ENCODE measurements at regions not wholly inside any gene's neighbourhood (a gene's known extent, or its start where the extent isn't known, plus 50 kb on each side); places are given as distances from the start of the nearest gene placed in this dataset.

GRCh38 chr14:97432586-97432985 lies 635.4 kb downstream of the VRK1 start:
- ChIA-PET POLR2A (no interaction called here), CTCF (no interaction called here)
- Histone ChIP-seq H3K36me3 (ENCODE audit: control insufficient read depth in 2 of 2, insufficient read depth in 1 of 2, low read length in 2 of 2) (no peaks in the 10 kb centered on the region), H3K27ac (ENCODE audit: extremely low read depth, low read depth, low read length) (no peak overlapping the region), H3K9me3 (ENCODE audit: control insufficient read depth, insufficient read depth, low read depth, low read length) (no peaks in the 10 kb centered on the region), H3K4me3 (ENCODE audit: low read depth, low read length) (no peak overlapping the region), H3K4me1 (ENCODE audit: control insufficient read depth, insufficient read depth, low read length) (no peaks in the 10 kb centered on the region)
- TF ChIP-seq ZNF510 (tag by site-specific recombination; IDR thresholded peaks at IDR 0.05; ENCODE audit: insufficient replicate concordance) = no peak
- no peak for TF ChIP-seq ZNF792 (tag by site-specific recombination; IDR thresholded peaks at IDR 0.05)
- no peak for TF ChIP-seq PBX3 (CRISPR knock-in tag; IDR thresholded peaks at IDR 0.05)
- TF ChIP-seq ZNF549 (tag by site-specific recombination; IDR thresholded peaks at IDR 0.05) = no peak
- TF ChIP-seq ZNF660 (tag by site-specific recombination; IDR thresholded peaks at IDR 0.05) = no peak
- TF ChIP-seq GFI1B (tag by site-specific recombination; IDR thresholded peaks at IDR 0.05) = no peak
- no peak for TF ChIP-seq GLI2 (tag by site-specific recombination; IDR thresholded peaks at IDR 0.05; ENCODE audit: borderline replicate concordance, low read depth)
- TF ChIP-seq ZNF391 (tag by site-specific recombination; IDR thresholded peaks at IDR 0.05; ENCODE audit: borderline replicate concordance, low read depth) = no peak

- H3K36me3 ChIP-seq (ENCODE audit: control insufficient read depth in 2 of 2, insufficient read depth in 1 of 2, low read length in 2 of 2) = no peaks in the 10 kb centered on the region
- no peaks in the 10 kb centered on the region for H3K9me3 ChIP-seq (ENCODE audit: control insufficient read depth, insufficient read depth, low read depth, low read length)
- CTCF ChIA-PET = no interaction called here
- POLR2A ChIA-PET = no interaction called here
- no peak overlapping the region for H3K4me3 ChIP-seq (ENCODE audit: low read depth, low read length)
- no peaks in the 10 kb centered on the region for H3K4me1 ChIP-seq (ENCODE audit: control insufficient read depth, insufficient read depth, low read length)
- no peak overlapping the region for H3K27ac ChIP-seq (ENCODE audit: extremely low read depth, low read depth, low read length)
- TF ChIP-seq ZNF76 (tag by site-specific recombination; IDR thresholded peaks at IDR 0.05; ENCODE audit: borderline replicate concordance, low read depth) = no peak
- TF ChIP-seq MEIS1 (CRISPR knock-in tag; IDR thresholded peaks at IDR 0.05; ENCODE audit: borderline replicate concordance) = no peak
- no peak for TF ChIP-seq ZNF600 (tag by site-specific recombination; IDR thresholded peaks at IDR 0.05)
- no peak for TF ChIP-seq ZBTB1 (tag by site-specific recombination; IDR thresholded peaks at IDR 0.05)
- TF ChIP-seq ZBTB7A (tag by site-specific recombination; IDR thresholded peaks at IDR 0.05; ENCODE audit: low read depth) = no peak
- TF ChIP-seq ZBTB8A (tag by site-specific recombination; IDR thresholded peaks at IDR 0.05) = no peak
- no peak for TF ChIP-seq ZNF837 (tag by site-specific recombination; IDR thresholded peaks at IDR 0.05)
- TF ChIP-seq ZNF366 (tag by site-specific recombination; conservative IDR thresholded peaks at IDR 0.05) = no peak
- TF ChIP-seq ATF2 (tag by site-specific recombination; IDR thresholded peaks at IDR 0.05; ENCODE audit: low read depth) = no peak
- TF ChIP-seq ZNF449 (tag by site-specific recombination; IDR thresholded peaks at IDR 0.05) = no peak
- no peak for TF ChIP-seq ZNF398 (tag by site-specific recombination; IDR thresholded peaks at IDR 0.05)
- no peak for TF ChIP-seq ZNF701 (tag by site-specific recombination; IDR thresholded peaks at IDR 0.05)
- TF ChIP-seq ZNF626 (tag by site-specific recombination; IDR thresholded peaks at IDR 0.05) = no peak
- no peak for TF ChIP-seq ZSCAN16 (tag by site-specific recombination; IDR thresholded peaks at IDR 0.05)
- no peak for TF ChIP-seq PATZ1 (tag by site-specific recombination; IDR thresholded peaks at IDR 0.05)
- TF ChIP-seq ZNF146 (tag by site-specific recombination; IDR thresholded peaks at IDR 0.05) = no peak
- no peak for TF ChIP-seq ZNF596 (tag by site-specific recombination; IDR thresholded peaks at IDR 0.05)
Observed at GRCh38 chr14:97441740-97442362, 644.7 kb downstream of the VRK1 start.
